KMS-11 (cell line): ENCODE measurements at regions not wholly inside any gene's neighbourhood (a gene's known extent, or its start where the extent isn't known, plus 50 kb on each side); places are given as distances from the start of the nearest gene placed in this dataset.

Experiments used
- H2AFZ ChIP-seq: fragments of 200-600 bp; sonication (generic); 2 replicates; pipeline ENCODE4 v1.6.1; 2016; ENCODE audit warnings: antibody characterized with exemption, mixed run types, low read depth
- H3K27ac ChIP-seq: fragments of 200-600 bp; sonication (generic); 2 replicates; pipeline ENCODE4 v1.6.1; 2016; ENCODE audit warnings: mild to moderate bottlenecking, mixed run types
- H3K27me3 ChIP-seq: fragments of 200-600 bp; sonication (generic); 2 replicates; pipeline ENCODE4 v1.6.1; 2017; ENCODE audit warnings: mild to moderate bottlenecking, low read depth, mixed run types, moderate library complexity; ENCODE audit not compliant: insufficient read depth
- H3K36me3 ChIP-seq: fragments of 200-600 bp; sonication (generic); 2 replicates; pipeline ENCODE4 v1.6.1; 2017; ENCODE audit warnings: mild to moderate bottlenecking, mixed run types; ENCODE audit not compliant: insufficient read depth
- H3K4me1 ChIP-seq: fragments of 200-600 bp; sonication (generic); 2 replicates; pipeline ENCODE4 v1.6.1; 2016; ENCODE audit warnings: mild to moderate bottlenecking, low read depth, mixed run types; ENCODE audit not compliant: poor library complexity, severe bottlenecking
- H3K4me2 ChIP-seq: fragments of 200-600 bp; sonication (generic); 2 replicates; pipeline ENCODE4 v1.7.0; 2016; ENCODE audit warnings: mild to moderate bottlenecking, mixed run types
- H3K4me3 ChIP-seq: fragments of 200-600 bp; sonication (generic); IDR thresholded peaks from 2 replicates; pipeline ENCODE4 v1.6.1; 2017; ENCODE audit warnings: low read depth, low read length, mixed read lengths; ENCODE audit not compliant: insufficient read depth
- H3K79me2 ChIP-seq: fragments of 200-600 bp; sonication (generic); 2 replicates; pipeline ENCODE4 v1.6.1; 2016; ENCODE audit warnings: low read depth, mixed run types; ENCODE audit not compliant: insufficient read depth
- H3K9ac ChIP-seq: fragments of 200-600 bp; sonication (generic); 2 replicates; pipeline ENCODE4 v1.6.1; 2016; ENCODE audit warnings: mild to moderate bottlenecking, mixed run types
- H4K20me1 ChIP-seq: fragments of 200-600 bp; sonication (generic); 2 replicates; pipeline ENCODE4 v1.6.1; 2016; ENCODE audit warnings: mild to moderate bottlenecking, mixed run types; ENCODE audit not compliant: insufficient read depth
- CTCF ChIP-seq: fragments of 200-600 bp; sonication (generic); conservative IDR thresholded peaks from 2 replicates; pipeline ENCODE4 v1.6.1; 2017; ENCODE audit warnings: low read depth, mild to moderate bottlenecking, antibody characterized with exemption, low read length, moderate library complexity, mixed read lengths

GRCh38 chr22:47610281-47610680, 847.8 kb downstream of the TBC1D22A start:
- no peaks in the 10 kb centered on the region for H3K79me2 ChIP-seq
- no peak overlapping the region for H3K4me3 ChIP-seq
- no peaks in the 10 kb centered on the region; the same call in 1 of the 2 replicates for H3K27me3 ChIP-seq
- no peaks in the 10 kb centered on the region for H4K20me1 ChIP-seq
- H3K4me2 ChIP-seq, result no peak overlapping the region
- no peak overlapping the region for H2AFZ ChIP-seq
- H3K36me3 ChIP-seq, result no peaks in the 10 kb centered on the region
- no peak for TF ChIP-seq CTCF
- H3K9ac ChIP-seq, result no peak overlapping the region
- no peaks in the 10 kb centered on the region for H3K4me1 ChIP-seq
- H3K27ac ChIP-seq, result no peak overlapping the region

- no peaks in the 10 kb centered on the region for H4K20me1 ChIP-seq
- no peak overlapping the region for H3K9ac ChIP-seq
- H3K4me3 ChIP-seq, result no peak overlapping the region
- H3K4me2 ChIP-seq, result no peak overlapping the region
- no peak for TF ChIP-seq CTCF
- H2AFZ ChIP-seq, result no peak overlapping the region
- no peaks in the 10 kb centered on the region for H3K36me3 ChIP-seq
- H3K79me2 ChIP-seq, result no peaks in the 10 kb centered on the region
- H3K27me3 ChIP-seq, result no peaks in the 10 kb centered on the region; the same call in 1 of the 2 replicates
- no peak overlapping the region for H3K27ac ChIP-seq
- H3K4me1 ChIP-seq, result no peaks in the 10 kb centered on the region
Observed at GRCh38 chr22:47609653-47610052, 847.2 kb downstream of the TBC1D22A start.

- H3K27me3 ChIP-seq, result no peaks in the 10 kb centered on the region; the same call in 1 of the 2 replicates
- H3K36me3 ChIP-seq, result no peaks in the 10 kb centered on the region
- H3K9ac ChIP-seq, result no peak overlapping the region
- no peak overlapping the region for H2AFZ ChIP-seq
- no peak for TF ChIP-seq CTCF
- H3K4me3 ChIP-seq, result no peak overlapping the region
- H3K79me2 ChIP-seq, result no peaks in the 10 kb centered on the region
- H4K20me1 ChIP-seq, result no peaks in the 10 kb centered on the region
- no peaks in the 10 kb centered on the region for H3K4me1 ChIP-seq
- H3K4me2 ChIP-seq, result no peak overlapping the region
- no peak overlapping the region for H3K27ac ChIP-seq
Observed at GRCh38 chr22:47608421-47608820, 846.0 kb downstream of the TBC1D22A start.

- Histone ChIP-seq H3K27ac (no peak overlapping the region), H2AFZ (no peak overlapping the region), H4K20me1 (no peaks in the 10 kb centered on the region), H3K9ac (no peak overlapping the region), H3K79me2 (no peaks in the 10 kb centered on the region), H3K27me3 (no peaks in the 10 kb centered on the region; the same call in 1 of the 2 replicates), H3K4me2 (no peak overlapping the region), H3K4me3 (no peak overlapping the region), H3K36me3 (no peaks in the 10 kb centered on the region), H3K4me1 (no peaks in the 10 kb centered on the region)
- no peak for TF ChIP-seq CTCF
Observed at GRCh38 chr22:47607486-47607885, 845.0 kb downstream of the TBC1D22A start.
